Colonic mucosa (tissue), 4 donors: ENCODE measurements at regions not wholly inside any gene's neighbourhood (a gene's known extent, or its start where the extent isn't known, plus 50 kb on each side); places are given as distances from the start of the nearest gene placed in this dataset.
"Not testable (repeated sequence)": the region's sequence is repeated elsewhere in the genome, so short reads cannot be mapped to it uniquely, and the experiment has no call there.

Experiments used
- DNase-seq: peaks from one replicate; pipeline ENCODE4 v3.0.0-alpha.2; 2020
- H3K27ac ChIP-seq: fragments of 200-600 bp; one replicate; pipeline ENCODE4 v1.8.0; 2021
- H3K27me3 ChIP-seq: fragments of 200-600 bp; one replicate; pipeline ENCODE4 v1.8.0; 2021
- H3K36me3 ChIP-seq: fragments of 200-600 bp; one replicate; pipeline ENCODE4 v1.8.0; 2021
- H3K4me1 ChIP-seq: fragments of 200-600 bp; one replicate; pipeline ENCODE4 v1.8.0; 2021; ENCODE audit warnings: mild to moderate bottlenecking
- H3K4me3 ChIP-seq: fragments of 200-600 bp; one replicate; pipeline ENCODE4 v1.8.0; 2021
- H3K9ac ChIP-seq, 2 donors: one replicate each; pipeline ENCODE4 v1.7.0; 2013; ENCODE audit warnings: control low read depth in 2 of 2, low read depth in 2 of 2, low read length in 2 of 2
- H3K9me3 ChIP-seq: fragments of 200-600 bp; one replicate; pipeline ENCODE4 v1.8.0; 2021
- CTCF ChIP-seq: fragments of 200-600 bp; IDR thresholded peaks from one replicate; pipeline ENCODE4 v1.8.0; 2022; ENCODE audit warnings: antibody characterized with exemption, mild to moderate bottlenecking
- intact Hi-C: fragments of 100-400 bp; cut with DNase I; formaldehyde crosslinking; loops from one replicate; pipeline ENCODE4 v1.14.1; 2022
- donor health status: healthy.
- donor health status: DM: no; HTN: no; CAD: no.
- donor health status: DM: no; HTN: no; CAD: no.

GRCh38 chr3:35440826-35441225 is 198.5 kb upstream of the ARPP21 start:
- Histone ChIP-seq H3K4me3 (no peak overlapping the region), H3K27me3 (no peaks in the 10 kb centered on the region), H3K4me1 (no peaks in the 10 kb centered on the region), H3K36me3 (no peaks in the 10 kb centered on the region), H3K9ac (no peak overlapping the region), H3K9me3 (no peaks in the 10 kb centered on the region), H3K27ac (no peak overlapping the region)
- no peak for TF ChIP-seq CTCF
- intact Hi-C loops: no loop called here
- no peak for DNase-seq

- DNase-seq: no peak
- intact Hi-C loops: no loop called here
- TF ChIP-seq CTCF: no peak
- Histone ChIP-seq H3K4me1 (no peaks in the 10 kb centered on the region), H3K36me3 (no peaks in the 10 kb centered on the region), H3K27ac (no peak overlapping the region), H3K9me3 (no peaks in the 10 kb centered on the region), H3K27me3 (no peaks in the 10 kb centered on the region), H3K9ac (no peak overlapping the region), H3K4me3 (no peak overlapping the region)
Observed at GRCh38 chr3:35446896-35447295, 192.4 kb upstream of the ARPP21 start.

- H3K9ac ChIP-seq: no peak overlapping the region
- no peaks in the 10 kb centered on the region for H3K27me3 ChIP-seq
- intact Hi-C loops: no loop called here
- no peak for DNase-seq
- H3K4me1 ChIP-seq: no peaks in the 10 kb centered on the region
- no peaks in the 10 kb centered on the region for H3K9me3 ChIP-seq
- H3K27ac ChIP-seq: no peak overlapping the region
- no peaks in the 10 kb centered on the region for H3K36me3 ChIP-seq
- TF ChIP-seq CTCF: no peak
- no peak overlapping the region for H3K4me3 ChIP-seq
Observed at GRCh38 chr3:35448121-35448520, 191.2 kb upstream of the ARPP21 start.

GRCh38 chr3:35448681-35449080 is 190.6 kb upstream of the ARPP21 start:
- no peaks in the 10 kb centered on the region for H3K27me3 ChIP-seq
- H3K9me3 ChIP-seq: no peaks in the 10 kb centered on the region
- TF ChIP-seq CTCF: no peak
- no peak overlapping the region for H3K4me3 ChIP-seq
- H3K27ac ChIP-seq: no peak overlapping the region
- H3K36me3 ChIP-seq: no peaks in the 10 kb centered on the region
- no peaks in the 10 kb centered on the region for H3K4me1 ChIP-seq
- no peak for DNase-seq
- no peak overlapping the region for H3K9ac ChIP-seq
- intact Hi-C loops: no loop called here

GRCh38 chr3:35454819-35455218 is 184.5 kb upstream of the ARPP21 start:
- intact Hi-C loops, H3K9ac ChIP-seq, H3K4me3 ChIP-seq, H3K27ac ChIP-seq, DNase-seq, H3K27me3 ChIP-seq, H3K4me1 ChIP-seq, H3K9me3 ChIP-seq, H3K36me3 ChIP-seq: not testable (repeated sequence)

- Histone ChIP-seq H3K27ac (no peak overlapping the region), H3K36me3 (no peaks in the 10 kb centered on the region), H3K9ac (no peak overlapping the region), H3K27me3 (no peaks in the 10 kb centered on the region), H3K9me3 (no peaks in the 10 kb centered on the region), H3K4me1 (no peaks in the 10 kb centered on the region), H3K4me3 (no peak overlapping the region)
- no peak for DNase-seq
- intact Hi-C loops: no loop called here
- no peak for TF ChIP-seq CTCF
Observed at GRCh38 chr3:35473956-35474355, 165.4 kb upstream of the ARPP21 start.

GRCh38 chr3:35482566-35482965 is 156.8 kb upstream of the ARPP21 start:
- DNase-seq, H3K9ac ChIP-seq, H3K4me1 ChIP-seq, H3K27ac ChIP-seq, H3K9me3 ChIP-seq, H3K27me3 ChIP-seq, H3K36me3 ChIP-seq, intact Hi-C loops, H3K4me3 ChIP-seq: not testable (repeated sequence)
